Activated CD4-positive, alpha-beta T cell treated with anti-CD3 and anti-CD28 coated beads for 48 hours (primary cell): ENCODE measurements at regions not wholly inside any gene's neighbourhood (a gene's known extent, or its start where the extent isn't known, plus 50 kb on each side); places are given as distances from the start of the nearest gene placed in this dataset.
"Not testable (repeated sequence)": the region's sequence is repeated elsewhere in the genome, so short reads cannot be mapped to it uniquely, and the experiment has no call there.

Experiments
- DNase-seq: peaks from one replicate; pipeline ENCODE4 v3.0.0-alpha.2; 2020

GRCh38 chr6:139954463-139955071 lies 580.1 kb upstream of the CITED2 start:
- DNase-seq, result no peak

GRCh38 chr6:139953780-139954179 lies 579.3 kb upstream of the CITED2 start:
- not testable (repeated sequence) for DNase-seq

DNA sequence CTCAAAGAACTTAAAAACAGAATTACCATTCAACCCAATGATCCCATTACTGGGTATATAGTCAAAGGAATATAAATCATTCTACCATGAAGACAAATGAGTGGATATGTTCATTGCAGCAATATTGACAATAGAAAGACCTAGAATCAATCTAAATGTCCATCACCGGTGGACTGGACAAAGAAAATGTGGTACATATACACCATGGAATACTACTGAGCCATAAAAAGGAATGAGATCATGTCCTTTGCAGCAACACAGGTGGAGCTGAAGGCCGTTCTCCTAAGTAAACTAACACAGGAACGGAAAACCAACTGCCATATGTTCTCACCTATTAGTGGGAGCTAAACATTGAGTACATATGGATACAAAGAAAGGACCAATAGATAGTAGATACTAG lies 576.7 kb upstream of the CITED2 start:
- no peak for DNase-seq

DNA sequence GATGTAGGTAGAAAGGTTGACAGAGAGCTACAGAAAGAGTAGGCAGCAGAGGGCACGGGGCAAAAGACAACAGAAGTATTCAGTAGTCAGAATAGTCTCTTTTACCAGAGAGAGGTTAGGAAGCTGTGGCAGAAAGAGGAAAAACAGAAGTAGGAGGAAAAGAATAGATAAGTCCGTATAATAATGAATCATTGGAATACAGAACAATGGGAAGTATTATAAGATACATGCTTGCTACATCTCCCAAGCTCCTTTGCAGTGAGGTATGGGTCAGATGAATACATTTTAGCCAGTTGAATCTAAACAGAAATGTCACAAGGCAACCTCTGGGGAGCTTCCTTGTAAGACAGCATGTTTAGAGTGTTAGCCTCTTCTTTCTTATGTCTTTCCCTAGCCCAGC lies 570.5 kb upstream of the CITED2 start:
- no peak for DNase-seq

DNA sequence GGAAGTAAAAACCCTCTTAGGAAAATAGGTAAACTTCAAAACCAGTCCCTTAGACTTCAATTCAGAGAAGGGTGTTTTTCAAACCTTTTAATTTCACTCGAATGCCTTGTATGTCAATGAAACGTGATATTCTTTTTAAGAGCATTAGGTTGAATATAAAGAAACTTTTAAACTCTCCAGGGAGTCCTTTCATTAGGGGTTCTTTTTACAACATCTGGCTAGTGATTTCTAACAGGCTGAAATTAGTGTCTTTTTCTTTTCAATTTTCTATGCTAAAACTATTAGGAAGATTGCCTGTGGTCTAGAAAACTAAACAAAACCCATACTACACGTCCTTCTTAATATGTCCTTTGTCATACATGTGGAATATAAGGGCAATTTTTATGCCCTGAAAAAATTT lies 569.7 kb upstream of the CITED2 start:
- DNase-seq, result no peak

- DNase-seq, result no peak
Measured at GRCh38 chr6:139943391-139943790, 568.9 kb upstream of the CITED2 start.

DNA sequence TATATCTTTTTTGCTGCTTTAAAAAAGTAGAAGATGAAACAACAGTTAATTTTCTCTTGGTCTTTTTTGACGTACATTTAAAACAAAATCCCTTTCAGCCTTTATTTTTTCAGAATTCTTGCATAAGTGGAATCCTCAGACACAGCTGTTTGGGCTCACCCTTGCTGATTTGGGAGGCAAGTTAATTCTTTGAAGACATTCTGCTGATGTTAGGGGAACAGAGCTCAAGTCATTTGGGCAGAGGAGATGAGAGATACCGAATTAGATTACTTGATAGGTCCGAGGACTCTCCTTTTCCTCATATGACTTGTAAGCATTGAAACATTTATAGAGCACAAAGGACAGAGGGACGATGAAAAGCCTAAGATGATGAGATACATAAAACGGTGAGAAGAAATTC lies 567.9 kb upstream of the CITED2 start:
- DNase-seq, result no peak

DNA sequence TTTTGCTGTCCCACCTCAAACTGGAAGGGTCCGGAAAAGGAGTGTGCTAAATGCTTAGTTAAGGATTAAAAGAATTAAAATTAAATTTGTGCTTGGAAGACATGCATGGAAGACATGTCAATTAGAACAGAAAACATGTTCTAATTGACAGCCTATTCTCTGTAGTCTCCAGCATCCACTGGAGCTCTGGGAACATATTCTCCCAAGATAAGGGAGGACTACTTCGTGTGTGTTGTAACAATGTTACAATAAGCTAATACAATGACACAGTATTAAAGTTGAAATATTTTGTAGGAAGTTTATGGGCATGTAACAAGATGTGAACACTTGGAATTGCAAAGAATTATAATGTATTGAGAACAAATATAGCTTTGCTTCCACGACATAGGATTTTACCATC lies 567.4 kb upstream of the CITED2 start:
- DNase-seq, result no peak

GRCh38 chr6:139940741-139941729 lies 566.6 kb upstream of the CITED2 start:
- DNase-seq, result no peak

GRCh38 chr6:139939189-139939979 lies 564.9 kb upstream of the CITED2 start:
- no peak for DNase-seq

DNA sequence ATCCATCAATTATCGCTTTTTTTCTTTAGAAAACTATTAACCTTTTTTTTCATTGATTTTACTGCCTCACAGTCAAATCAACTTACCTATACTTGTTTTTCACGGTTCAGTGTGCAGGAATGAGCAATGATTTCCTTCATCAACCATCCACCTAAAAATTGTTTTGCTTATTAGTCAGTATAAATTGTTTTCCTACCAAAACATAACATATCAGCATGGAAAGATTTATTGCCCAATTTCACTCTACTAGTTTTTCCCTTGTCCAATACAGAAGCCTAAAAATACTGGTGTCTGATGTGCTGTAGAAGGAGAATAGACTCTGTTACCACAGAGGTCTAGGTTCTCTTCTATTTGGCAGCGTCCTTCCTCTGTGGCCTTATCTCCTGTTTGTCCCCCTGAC lies 558.2 kb upstream of the CITED2 start:
- no peak for DNase-seq

- no peak for DNase-seq
Measured at GRCh38 chr6:139931747-139932146, 557.3 kb upstream of the CITED2 start.

- no peak for DNase-seq
Measured at GRCh38 chr6:139927742-139928305, 553.4 kb upstream of the CITED2 start.

- no peak for DNase-seq
Measured at GRCh38 chr6:139927236-139927635, 552.8 kb upstream of the CITED2 start.

DNA sequence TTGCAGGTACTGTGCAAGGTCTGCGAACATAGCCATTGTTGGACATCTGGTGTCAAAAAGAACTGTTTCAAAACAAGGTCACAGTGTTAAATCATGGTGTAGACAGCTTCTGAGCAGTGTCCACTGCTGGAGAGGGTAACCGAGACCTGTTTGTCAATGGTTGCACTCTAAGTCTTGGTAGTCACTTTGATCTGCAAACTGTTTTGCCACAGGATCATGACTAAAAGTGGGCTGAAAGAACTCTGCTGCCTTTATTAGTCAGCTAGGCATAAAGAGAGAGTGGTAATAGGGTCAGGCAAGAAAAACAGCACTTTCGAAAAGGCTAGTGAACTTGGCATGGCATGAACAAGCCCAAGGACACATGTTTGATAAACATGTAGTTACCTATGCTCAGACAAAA lies 552.3 kb upstream of the CITED2 start:
- no peak for DNase-seq

GRCh38 chr6:139925894-139926641 lies 551.6 kb upstream of the CITED2 start:
- no peak for DNase-seq

- DNase-seq, result no peak
Measured at GRCh38 chr6:139923964-139924475, 549.6 kb upstream of the CITED2 start.

DNA sequence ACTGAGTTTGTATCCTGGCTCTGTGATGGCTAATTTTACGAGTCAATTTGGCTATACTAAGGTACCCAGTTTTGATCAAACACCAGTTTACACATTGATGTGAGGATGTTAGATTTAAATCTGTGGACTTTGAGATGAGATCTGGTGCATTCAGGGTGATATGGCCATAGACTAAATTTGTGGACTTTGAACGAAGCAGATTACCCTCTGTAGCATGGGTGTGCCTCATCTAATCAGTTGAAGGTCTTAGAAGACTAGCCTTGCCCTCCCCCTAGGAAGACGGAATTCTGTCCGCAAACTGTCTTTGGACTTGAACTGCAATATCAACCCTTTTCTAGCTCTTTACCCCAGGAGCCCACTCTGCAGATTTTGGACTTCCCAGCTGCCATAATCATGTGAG lies 547.8 kb upstream of the CITED2 start:
- DNase-seq, result no peak

DNA sequence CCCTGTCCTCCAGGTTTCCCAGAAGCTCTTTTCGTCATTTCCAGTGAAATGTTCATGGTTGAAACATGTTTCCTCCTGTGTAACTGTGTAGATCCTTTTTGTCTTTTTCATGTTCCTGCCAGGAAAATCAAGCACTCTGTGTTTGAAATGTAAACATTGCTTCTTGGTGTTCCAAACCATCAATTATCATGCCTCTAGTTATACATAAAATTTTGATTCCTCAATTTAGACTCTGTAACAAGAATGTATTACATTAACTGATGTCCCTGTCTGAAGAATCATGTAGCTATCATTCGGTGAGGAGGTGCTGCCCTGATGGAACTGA lies 546.3 kb upstream of the CITED2 start:
- no peak for DNase-seq

- no peak for DNase-seq
Measured at GRCh38 chr6:139920027-139920775, 545.8 kb upstream of the CITED2 start.
